ENCODE measurements at regions not wholly inside any gene's neighbourhood (a gene's known extent, or its start where the extent isn't known, plus 50 kb on each side); places are given as distances from the start of the nearest gene placed in this dataset.

DNA sequence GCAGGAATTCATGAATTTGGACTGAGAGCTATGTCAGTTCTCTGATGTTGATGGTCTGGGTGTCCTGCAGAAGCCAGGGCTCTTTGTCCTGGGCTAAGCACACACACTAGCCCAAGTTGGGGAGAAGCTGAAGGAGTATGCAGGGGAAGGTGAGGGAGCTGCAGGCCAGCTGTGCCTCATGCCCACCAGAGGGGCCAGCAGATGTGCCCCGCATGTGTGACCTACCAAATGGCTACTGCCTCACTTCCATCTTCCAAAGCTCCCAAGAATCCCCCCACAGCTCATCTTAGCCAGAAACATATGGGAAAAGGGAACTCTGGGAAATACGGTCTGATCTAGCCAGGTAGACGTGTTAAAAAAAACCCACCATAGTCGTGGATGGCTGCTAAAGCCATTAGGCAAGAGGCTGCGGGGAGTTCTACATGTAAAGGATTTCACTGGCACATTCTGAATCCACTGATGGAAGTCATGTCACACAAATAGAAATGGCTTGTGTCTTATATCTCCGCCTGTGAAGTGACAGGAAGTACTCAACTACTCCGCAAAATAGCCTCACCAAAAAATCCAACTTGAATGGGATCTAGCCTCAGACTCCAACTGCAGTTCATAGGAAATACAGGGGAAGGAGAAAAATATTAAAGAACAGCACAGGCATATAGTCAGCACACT is 96.3 kb upstream of the CLMP start:
- Histone ChIP-seq H3K27ac (no peak overlapping the region), H3K4me3 (no peak overlapping the region), H3K9me3 (no peaks in the 10 kb centered on the region), H3K4me1 (no peaks in the 10 kb centered on the region), H3K4me2 (no peak overlapping the region)
- TF ChIP-seq KDM5A (IDR thresholded peaks at IDR 0.05): no peak
- TF ChIP-seq NR3C1 (IDR thresholded peaks at IDR 0.05): no peak
- TF ChIP-seq, protein P1, sequence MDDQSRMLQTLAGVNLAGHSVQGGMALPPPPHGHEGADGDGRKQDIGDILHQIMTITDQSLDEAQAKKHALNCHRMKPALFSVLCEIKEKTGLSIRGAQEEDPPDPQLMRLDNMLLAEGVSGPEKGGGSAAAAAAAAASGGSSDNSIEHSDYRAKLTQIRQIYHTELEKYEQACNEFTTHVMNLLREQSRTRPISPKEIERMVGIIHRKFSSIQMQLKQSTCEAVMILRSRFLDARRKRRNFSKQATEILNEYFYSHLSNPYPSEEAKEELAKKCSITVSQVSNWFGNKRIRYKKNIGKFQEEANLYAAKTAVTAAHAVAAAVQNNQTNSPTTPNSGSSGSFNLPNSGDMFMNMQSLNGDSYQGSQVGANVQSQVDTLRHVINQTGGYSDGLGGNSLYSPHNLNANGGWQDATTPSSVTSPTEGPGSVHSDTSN (IDR thresholded peaks at IDR 0.05): no peak
- no peak for TF ChIP-seq MYC (IDR thresholded peaks at IDR 0.05; ENCODE audit: borderline replicate concordance, low read length)
- no peak for TF ChIP-seq ZSCAN20 (CRISPR knock-in tag; IDR thresholded peaks at IDR 0.05)
- no peak for TF ChIP-seq CHD2 (IDR thresholded peaks at IDR 0.05; ENCODE audit: low read length, partially characterized antibody)
- TF ChIP-seq, protein P2, sequence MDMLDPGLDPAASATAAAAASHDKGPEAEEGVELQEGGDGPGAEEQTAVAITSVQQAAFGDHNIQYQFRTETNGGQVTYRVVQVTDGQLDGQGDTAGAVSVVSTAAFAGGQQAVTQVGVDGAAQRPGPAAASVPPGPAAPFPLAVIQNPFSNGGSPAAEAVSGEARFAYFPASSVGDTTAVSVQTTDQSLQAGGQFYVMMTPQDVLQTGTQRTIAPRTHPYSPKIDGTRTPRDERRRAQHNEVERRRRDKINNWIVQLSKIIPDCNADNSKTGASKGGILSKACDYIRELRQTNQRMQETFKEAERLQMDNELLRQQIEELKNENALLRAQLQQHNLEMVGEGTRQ (IDR thresholded peaks at IDR 0.05): no peak
- no peak for TF ChIP-seq MAZ (IDR thresholded peaks at IDR 0.05; ENCODE audit: borderline replicate concordance, low read depth, low read length)
- DNase-seq (ENCODE audit: low read depth in 1 of 2, low spot score in 1 of 2): no peak
- 50% methylated on average over 7 of the region's 7 CpGs for WGBS (ENCODE audit: missing lambda C conversion rate)
- CTCF ChIA-PET: interaction anchor here (0.9 to 2.4 kb wide), 2 partner anchors 10 to 12 kb away, joined by 3 to 9 read pairs; no protein-coding TSS in a partner anchor
- no peak for FAIRE-seq
- no peak for ATAC-seq
- POLR2A ChIA-PET: no interaction called here

DNA sequence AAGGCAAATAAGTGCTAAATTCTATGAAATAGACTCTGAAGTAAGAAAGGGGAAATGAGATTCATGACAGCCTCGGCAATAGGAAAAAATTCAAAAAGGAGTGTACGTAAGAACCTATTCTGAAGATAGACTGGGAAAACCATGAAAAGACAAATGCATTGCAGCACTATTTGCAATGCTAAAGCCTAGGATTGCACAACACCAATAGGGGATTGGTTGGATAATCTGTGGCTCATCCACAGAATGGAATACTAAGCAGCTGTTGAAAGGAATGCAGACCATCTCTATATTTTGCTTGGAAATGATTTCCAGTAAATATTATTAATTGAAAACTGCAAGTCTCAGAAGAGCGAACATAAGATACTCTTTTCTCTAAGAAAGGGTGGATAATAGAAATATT is 91.7 kb upstream of the CLMP start:
- 69% methylated on average over 3 of the region's 3 CpGs for WGBS (ENCODE audit: missing lambda C conversion rate)

More for the DNA sequence above, 91.7 kb upstream of the CLMP start:
- H3K9me3 ChIP-seq: no peaks in the 10 kb centered on the region
- H3K4me2 ChIP-seq: no peak overlapping the region
- POLR2A ChIA-PET: no interaction called here
- ATAC-seq (no peak), DNase-seq (ENCODE audit: low read depth in 1 of 2, low spot score in 1 of 2) (no peak), FAIRE-seq (no peak)
- no peaks in the 10 kb centered on the region for H3K4me1 ChIP-seq
- H3K4me3 ChIP-seq: no peak overlapping the region
- H3K27ac ChIP-seq: no peak overlapping the region
- TF ChIP-seq, protein P3, sequence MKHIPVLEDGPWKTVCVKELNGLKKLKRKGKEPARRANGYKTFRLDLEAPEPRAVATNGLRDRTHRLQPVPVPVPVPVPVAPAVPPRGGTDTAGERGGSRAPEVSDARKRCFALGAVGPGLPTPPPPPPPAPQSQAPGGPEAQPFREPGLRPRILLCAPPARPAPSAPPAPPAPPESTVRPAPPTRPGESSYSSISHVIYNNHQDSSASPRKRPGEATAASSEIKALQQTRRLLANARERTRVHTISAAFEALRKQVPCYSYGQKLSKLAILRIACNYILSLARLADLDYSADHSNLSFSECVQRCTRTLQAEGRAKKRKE (CRISPR knock-in tag; IDR thresholded peaks at IDR 0.05; ENCODE audit: low read depth): no peak
- TF ChIP-seq, protein P1 (IDR thresholded peaks at IDR 0.05): no peak
- TF ChIP-seq TFCP2L1 (CRISPR knock-in tag; IDR thresholded peaks at IDR 0.05) (no peak), SMC3 (IDR thresholded peaks at IDR 0.05) (no peak), ESRRA (IDR thresholded peaks at IDR 0.05; ENCODE audit: borderline replicate concordance, low read length) (no peak), SREBF2 (IDR thresholded peaks at IDR 0.05) (no peak), CEBPB (IDR thresholded peaks at IDR 0.05) (no peak), ZSCAN20 (CRISPR knock-in tag; IDR thresholded peaks at IDR 0.05) (no peak), ZFP36 (IDR thresholded peaks at IDR 0.05; ENCODE audit: borderline replicate concordance, partially characterized antibody) (no peak), BHLHE40 (IDR thresholded peaks at IDR 0.05; ENCODE audit: low read depth, low read length) (no peak), TP53 (CRISPR knock-in tag; IDR thresholded peaks at IDR 0.05) (no peak), CBX2 (IDR thresholded peaks at IDR 0.05; ENCODE audit: borderline replicate concordance, low read depth) (no peak), EP300 (IDR thresholded peaks at IDR 0.05) (no peak)
- TF ChIP-seq, protein P2 (IDR thresholded peaks at IDR 0.05): no peak
- TF ChIP-seq, protein P4, sequence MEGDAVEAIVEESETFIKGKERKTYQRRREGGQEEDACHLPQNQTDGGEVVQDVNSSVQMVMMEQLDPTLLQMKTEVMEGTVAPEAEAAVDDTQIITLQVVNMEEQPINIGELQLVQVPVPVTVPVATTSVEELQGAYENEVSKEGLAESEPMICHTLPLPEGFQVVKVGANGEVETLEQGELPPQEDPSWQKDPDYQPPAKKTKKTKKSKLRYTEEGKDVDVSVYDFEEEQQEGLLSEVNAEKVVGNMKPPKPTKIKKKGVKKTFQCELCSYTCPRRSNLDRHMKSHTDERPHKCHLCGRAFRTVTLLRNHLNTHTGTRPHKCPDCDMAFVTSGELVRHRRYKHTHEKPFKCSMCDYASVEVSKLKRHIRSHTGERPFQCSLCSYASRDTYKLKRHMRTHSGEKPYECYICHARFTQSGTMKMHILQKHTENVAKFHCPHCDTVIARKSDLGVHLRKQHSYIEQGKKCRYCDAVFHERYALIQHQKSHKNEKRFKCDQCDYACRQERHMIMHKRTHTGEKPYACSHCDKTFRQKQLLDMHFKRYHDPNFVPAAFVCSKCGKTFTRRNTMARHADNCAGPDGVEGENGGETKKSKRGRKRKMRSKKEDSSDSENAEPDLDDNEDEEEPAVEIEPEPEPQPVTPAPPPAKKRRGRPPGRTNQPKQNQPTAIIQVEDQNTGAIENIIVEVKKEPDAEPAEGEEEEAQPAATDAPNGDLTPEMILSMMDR (IDR thresholded peaks at IDR 0.05): no peak
- TF ChIP-seq, protein P5, sequence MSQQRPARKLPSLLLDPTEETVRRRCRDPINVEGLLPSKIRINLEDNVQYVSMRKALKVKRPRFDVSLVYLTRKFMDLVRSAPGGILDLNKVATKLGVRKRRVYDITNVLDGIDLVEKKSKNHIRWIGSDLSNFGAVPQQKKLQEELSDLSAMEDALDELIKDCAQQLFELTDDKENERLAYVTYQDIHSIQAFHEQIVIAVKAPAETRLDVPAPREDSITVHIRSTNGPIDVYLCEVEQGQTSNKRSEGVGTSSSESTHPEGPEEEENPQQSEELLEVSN (IDR thresholded peaks at IDR 0.05; ENCODE audit: borderline replicate concordance, low read depth): no peak
- TF ChIP-seq, protein P6, sequence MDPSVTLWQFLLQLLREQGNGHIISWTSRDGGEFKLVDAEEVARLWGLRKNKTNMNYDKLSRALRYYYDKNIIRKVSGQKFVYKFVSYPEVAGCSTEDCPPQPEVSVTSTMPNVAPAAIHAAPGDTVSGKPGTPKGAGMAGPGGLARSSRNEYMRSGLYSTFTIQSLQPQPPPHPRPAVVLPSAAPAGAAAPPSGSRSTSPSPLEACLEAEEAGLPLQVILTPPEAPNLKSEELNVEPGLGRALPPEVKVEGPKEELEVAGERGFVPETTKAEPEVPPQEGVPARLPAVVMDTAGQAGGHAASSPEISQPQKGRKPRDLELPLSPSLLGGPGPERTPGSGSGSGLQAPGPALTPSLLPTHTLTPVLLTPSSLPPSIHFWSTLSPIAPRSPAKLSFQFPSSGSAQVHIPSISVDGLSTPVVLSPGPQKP (IDR thresholded peaks at IDR 0.05; ENCODE audit: low read depth, low read length): no peak
- CTCF ChIA-PET: interaction anchor here (0.9 kb wide), 1 partner anchor 15 kb away, joined by 3 read pairs; no protein-coding TSS in a partner anchor
